ENCODE measurements at regions not wholly inside any gene's neighbourhood (a gene's known extent, or its start where the extent isn't known, plus 50 kb on each side); places are given as distances from the start of the nearest gene placed in this dataset.
"Not testable (repeated sequence)": the region's sequence is repeated elsewhere in the genome, so short reads cannot be mapped to it uniquely, and the experiment has no call there.

DNA sequence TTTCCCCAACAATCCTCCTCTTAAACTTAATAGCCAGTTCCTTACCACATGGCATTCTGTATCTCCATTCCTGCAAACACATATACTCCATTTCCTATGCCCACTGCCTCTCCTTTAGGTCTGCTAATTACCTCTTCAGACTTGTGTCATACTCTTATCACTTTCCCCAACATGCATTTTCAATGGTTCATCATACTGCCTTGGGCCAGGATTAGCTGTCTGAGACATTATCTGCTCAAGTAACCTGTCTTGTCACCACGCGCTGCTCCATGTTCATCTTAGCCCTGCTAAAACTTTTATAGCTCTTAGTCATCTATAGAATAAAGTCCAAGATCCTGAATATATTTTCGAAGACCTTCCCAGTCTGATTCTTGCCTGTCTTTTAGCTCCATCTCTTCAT is 224.1 kb upstream of the GK2 start:
- no peak for ATAC-seq
- DNase-seq = no peak
- intact Hi-C loops (cut with DNase I) = no loop called here

DNA sequence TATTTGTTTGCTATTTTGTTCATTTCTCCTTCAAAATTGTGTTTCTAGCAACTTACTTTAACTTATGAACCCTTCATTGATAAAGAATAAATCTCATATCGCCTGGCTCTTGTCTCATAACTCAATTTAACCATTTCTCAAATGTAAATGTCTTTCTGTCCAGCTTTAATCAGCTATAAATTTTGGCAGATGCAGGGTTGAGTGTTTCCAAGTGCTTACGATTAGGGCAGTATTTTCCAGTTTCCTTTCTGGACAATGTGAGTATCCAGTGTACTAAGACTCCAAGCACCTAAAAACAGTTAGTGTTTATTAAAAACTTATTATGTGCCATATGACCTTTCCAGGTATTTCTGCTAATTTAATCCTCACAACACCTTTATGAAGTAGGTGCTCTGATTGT is 218.6 kb upstream of the GK2 start:
- intact Hi-C loops (cut with DNase I) = no loop called here
- ATAC-seq = no peak
- no peak for DNase-seq

DNA sequence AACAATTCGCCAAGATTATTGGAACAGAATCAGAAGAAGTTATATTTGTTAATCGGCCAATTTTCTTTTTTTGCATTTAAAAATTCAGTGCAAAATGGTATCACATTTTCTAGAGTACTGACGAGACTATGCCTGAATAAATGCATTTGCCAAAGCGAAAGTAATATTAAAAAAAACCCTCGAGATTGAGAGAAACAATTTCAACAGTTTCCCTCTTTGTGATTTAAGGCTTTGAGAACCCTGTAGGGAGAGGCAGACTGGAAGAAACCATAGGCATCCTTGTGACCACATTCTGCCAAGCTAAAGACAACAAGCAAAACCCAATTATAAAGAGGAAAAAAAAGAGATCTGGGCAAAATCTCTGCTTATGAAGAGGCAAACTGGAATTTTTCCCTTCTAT is 218.1 kb upstream of the GK2 start:
- DNase-seq (no peak), ATAC-seq (no peak)
- intact Hi-C loops (cut with DNase I) = no loop called here

GRCh38 chr4:79625361-79625760 is 217.3 kb upstream of the GK2 start:
- DNase-seq (no peak), ATAC-seq (no peak)
- intact Hi-C loops (cut with DNase I) = no loop called here

GRCh38 chr4:79623021-79623870 is 215.2 kb upstream of the GK2 start:
- DNase-seq (peak; percentile 20), ATAC-seq (no peak)
- intact Hi-C loops (cut with DNase I) = no loop called here

GRCh38 chr4:79621061-79621460 is 213.0 kb upstream of the GK2 start:
- intact Hi-C loops (cut with DNase I) = no loop called here
- DNase-seq (no peak), ATAC-seq (no peak)

GRCh38 chr4:79620617-79621016 is 212.6 kb upstream of the GK2 start:
- ATAC-seq (no peak), DNase-seq (no peak)
- intact Hi-C loops (cut with DNase I) = no loop called here

- DNase-seq = no peak
- intact Hi-C loops (cut with DNase I) = no loop called here
- ATAC-seq = no peak
These were observed 205.4 kb upstream of the GK2 start for GRCh38 chr4:79613269-79613935.

DNA sequence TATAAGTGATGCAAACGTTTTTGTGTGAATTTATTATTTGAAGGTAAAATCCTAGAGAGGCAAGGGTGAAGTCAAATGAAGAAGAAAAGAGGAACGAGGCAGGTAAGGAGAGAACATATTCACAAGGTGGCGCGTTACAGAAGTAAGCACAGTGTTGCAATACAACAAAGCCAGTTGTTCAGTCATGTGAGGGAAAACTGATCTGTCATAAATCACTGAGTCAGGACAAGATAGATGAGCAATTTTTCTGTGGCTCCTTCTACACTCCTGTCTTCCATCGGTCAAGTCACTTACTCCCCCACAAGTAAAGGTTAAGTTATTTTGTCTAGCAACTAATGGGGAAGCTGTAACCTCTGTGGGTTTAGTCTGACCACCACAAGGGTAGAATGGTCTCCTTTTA is 203.0 kb upstream of the GK2 start:
- intact Hi-C loops (cut with DNase I) = no loop called here
- ATAC-seq (no peak), DNase-seq (no peak)

GRCh38 chr4:79609817-79610216 is 201.8 kb upstream of the GK2 start:
- intact Hi-C loops (cut with DNase I) = no loop called here
- ATAC-seq (peak in 1 of 2 donors; percentile 24), DNase-seq (no peak)

GRCh38 chr4:79607979-79608378 is 200.0 kb upstream of the GK2 start:
- intact Hi-C loops (cut with DNase I) = no loop called here
- ATAC-seq = no peak
- no peak for DNase-seq

DNA sequence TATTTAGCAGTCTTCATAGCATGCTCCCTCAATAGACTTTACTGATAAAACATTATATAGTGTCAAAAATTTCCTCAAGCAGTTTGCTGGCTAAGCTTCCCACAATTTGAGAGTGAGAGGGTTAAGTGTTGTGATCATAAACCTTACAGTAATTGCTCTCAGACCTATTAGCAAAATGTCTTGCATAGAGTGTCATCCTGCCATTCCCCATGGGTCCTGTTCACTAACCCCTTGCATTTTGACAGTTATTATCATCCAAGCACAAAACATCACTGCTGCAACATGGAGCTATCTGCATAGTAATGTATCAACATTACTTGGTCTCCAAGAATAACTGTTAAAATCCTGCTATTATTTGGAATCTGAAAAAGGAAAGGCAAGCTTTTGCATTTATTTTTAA is 196.1 kb upstream of the GK2 start:
- intact Hi-C loops (cut with DNase I) = no loop called here
- ATAC-seq (no peak), DNase-seq (no peak)

DNA sequence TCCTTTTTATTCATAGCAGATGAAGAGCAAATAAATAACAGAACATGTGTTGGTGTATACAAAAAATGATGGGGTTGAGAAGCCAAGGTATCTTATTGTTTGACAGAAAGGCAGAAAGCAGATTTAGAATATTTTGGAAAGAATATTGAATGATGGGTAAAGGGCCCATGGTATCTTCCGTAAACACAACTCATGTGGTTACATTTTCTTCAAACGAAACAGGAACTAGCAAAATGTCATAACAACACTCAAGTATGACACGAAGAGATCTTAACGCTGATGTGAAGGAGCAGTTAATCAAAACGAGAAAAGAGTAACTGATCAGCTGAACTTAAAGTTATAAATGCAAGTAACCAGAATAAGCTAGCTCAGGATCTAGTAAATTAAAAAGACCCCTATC is 195.7 kb upstream of the GK2 start:
- no peak for ATAC-seq
- no peak for DNase-seq
- intact Hi-C loops (cut with DNase I) = no loop called here

- DNase-seq (no peak), ATAC-seq (no peak)
- intact Hi-C loops (cut with DNase I) = no loop called here
These were observed 191.7 kb upstream of the GK2 start for GRCh38 chr4:79599691-79600090.

- intact Hi-C loops (cut with DNase I) = no loop called here
- DNase-seq (no peak), ATAC-seq (peak; percentile 61 to 82)
These were observed 190.8 kb upstream of the GK2 start for GRCh38 chr4:79598801-79599200.

DNA sequence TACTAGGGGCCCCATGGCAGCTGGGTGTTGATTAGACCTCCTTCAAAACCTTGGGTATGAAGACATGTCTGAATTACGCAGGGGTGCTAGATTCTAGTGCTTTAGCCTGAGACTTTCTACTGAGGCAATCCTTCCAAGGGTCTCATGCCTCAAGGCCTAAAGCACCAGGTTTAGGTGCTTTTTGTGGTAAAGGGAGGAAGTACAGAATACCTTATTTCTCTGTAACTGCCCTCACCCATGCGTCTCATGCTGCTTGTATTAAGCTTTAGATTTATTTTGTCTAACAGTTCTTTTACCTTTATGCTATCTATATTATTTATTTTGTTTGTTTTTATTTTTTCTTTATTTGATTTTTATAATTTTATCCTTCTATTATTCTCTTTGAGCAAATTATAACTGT is 190.2 kb upstream of the GK2 start:
- intact Hi-C loops (cut with DNase I) = no loop called here
- DNase-seq (no peak), ATAC-seq (no peak)

DNA sequence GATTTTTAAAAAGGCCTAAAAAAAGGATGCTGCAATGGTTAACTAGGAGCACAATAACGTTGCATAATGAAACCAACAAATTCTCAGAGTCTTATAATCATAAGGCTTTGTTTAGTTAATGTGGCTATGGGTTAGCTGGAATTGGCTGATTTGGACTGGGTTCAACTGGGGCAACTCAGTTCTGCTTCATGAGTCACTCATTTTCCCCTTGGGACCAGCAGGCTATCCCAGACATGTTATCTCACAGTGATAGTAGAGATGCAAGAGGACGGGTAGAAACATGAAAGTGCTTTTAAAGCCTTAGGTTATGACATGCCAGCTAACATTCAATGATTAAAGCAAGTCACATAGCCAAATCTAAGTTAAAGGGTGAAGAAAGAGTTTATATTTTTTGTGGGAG is 189.2 kb upstream of the GK2 start:
- ATAC-seq = peak in 1 of 2 donors; percentile 59
- intact Hi-C loops (cut with DNase I) = no loop called here
- DNase-seq = no peak

GRCh38 chr4:79592218-79592617 is 184.2 kb upstream of the GK2 start:
- ATAC-seq; intact Hi-C loops (cut with DNase I); DNase-seq: not testable (repeated sequence)

DNA sequence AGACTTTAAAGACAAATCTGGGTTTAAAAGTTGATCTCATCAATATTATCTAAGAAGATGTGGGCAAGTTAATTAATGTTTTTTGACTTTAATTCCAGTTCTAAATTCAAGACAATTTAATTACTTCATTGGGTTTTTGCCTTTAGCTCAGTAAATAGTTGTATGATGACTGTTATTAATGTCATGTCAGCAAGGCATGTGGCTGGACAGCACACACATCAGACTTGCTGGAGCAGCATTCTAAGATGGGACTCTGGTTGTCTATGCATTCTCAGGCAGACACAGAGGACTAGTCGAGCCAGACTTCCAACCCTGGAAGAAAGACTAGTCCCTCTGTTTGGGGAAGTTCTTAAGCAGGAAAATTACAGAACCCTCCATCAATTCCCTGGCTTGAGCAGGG is 180.7 kb upstream of the GK2 start:
- no peak for ATAC-seq
- intact Hi-C loops (cut with DNase I) = no loop called here
- DNase-seq = no peak

DNA sequence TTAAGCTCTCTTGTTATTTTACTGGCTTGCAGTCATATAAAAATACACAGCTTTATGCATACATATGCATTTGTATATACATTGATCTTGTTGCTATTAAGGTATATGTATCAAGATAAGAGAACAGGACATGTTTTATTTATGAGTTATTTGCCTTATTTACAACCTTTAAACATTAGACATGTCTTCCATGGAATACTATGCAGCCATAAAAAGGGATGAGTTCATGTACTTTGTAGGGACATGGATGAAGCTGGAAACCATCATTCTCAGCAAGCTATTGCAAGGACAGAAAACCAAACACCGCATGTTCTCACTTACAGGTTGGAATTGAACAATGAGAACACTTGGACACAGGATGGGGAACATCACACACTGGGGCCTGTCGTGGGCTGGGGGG is 179.2 kb upstream of the GK2 start:
- intact Hi-C loops (cut with DNase I); ATAC-seq; DNase-seq: not testable (repeated sequence)

- no peak for DNase-seq
- no peak for ATAC-seq
- intact Hi-C loops (cut with DNase I) = no loop called here
These were observed 177.8 kb upstream of the GK2 start for GRCh38 chr4:79585834-79586233.

Data from left cardiac atrium (tissue), 4 donors.